GM18498 (cell line): ENCODE measurements at regions not wholly inside any gene's neighbourhood (a gene's known extent, or its start where the extent isn't known, plus 50 kb on each side); places are given as distances from the start of the nearest gene placed in this dataset.

ENCODE experiments used
- ATAC-seq: cut with Tn5 transposase; IDR thresholded peaks from one replicate; pipeline ENCODE4 v1.9.1; 2021; ENCODE audit warnings: mild to moderate bottlenecking, moderate library complexity; ENCODE audit not compliant: unreplicated experiment

DNA sequence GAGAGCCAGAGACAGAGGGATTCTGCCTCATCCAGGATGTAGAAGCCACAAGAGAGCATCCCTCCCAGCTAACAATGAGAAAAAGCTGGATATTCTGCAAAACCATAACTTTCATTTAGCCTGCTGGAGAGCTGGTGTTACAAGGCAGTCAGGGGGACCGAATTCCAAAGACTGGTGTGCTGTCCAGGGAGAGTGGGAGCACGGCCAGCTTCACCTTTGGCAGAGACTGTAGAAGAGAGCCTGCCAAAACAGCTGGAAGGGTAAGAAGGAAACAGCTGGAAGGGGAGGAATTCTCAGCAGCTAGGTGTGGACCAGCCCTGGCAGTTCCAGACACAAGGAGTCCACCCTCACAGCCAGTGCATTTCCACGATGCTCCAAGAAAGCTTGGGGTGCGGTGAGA lies 109.9 kb upstream of the LINGO1 start:
- ATAC-seq, result no peak

DNA sequence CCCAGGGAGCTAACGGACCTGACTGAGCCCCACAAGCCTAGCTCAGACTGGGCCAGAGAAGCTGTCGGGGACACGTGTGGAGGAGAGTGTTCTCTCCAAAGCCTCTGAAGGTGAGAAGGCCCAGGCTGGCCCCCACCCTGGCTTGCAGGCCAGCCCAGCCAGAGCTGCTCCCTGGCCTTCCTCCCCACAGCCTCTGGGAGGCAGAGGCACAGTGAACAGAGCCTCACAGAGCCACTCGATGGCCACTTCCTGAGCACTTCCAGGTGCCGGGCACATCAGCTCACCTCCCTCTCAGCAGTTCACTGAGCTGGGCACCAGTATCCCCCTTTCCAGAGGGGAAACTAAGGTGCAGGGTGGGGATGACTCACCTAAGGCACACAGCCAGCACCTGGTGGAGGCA lies 109.4 kb upstream of the LINGO1 start:
- no peak for ATAC-seq

DNA sequence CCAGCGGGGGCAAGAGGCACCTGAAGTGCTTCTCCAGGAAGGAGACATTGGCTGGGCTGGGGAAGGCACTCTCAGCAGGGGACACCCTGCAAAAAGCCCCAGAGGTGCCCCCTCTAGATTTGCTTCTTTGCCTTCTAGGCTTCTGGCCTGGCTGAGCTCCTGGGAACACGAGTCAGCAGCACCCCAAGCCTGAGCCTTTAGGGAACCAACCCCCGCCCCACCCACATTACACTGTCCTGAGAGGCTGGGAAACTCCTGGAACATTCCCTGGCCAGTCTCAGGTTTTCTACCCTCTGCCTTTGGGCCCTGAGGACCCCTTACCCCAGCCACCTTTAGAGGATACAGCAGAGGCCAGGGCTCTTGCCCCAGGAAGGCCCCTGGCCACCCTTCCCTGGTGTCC lies 108.4 kb upstream of the LINGO1 start:
- no peak for ATAC-seq

DNA sequence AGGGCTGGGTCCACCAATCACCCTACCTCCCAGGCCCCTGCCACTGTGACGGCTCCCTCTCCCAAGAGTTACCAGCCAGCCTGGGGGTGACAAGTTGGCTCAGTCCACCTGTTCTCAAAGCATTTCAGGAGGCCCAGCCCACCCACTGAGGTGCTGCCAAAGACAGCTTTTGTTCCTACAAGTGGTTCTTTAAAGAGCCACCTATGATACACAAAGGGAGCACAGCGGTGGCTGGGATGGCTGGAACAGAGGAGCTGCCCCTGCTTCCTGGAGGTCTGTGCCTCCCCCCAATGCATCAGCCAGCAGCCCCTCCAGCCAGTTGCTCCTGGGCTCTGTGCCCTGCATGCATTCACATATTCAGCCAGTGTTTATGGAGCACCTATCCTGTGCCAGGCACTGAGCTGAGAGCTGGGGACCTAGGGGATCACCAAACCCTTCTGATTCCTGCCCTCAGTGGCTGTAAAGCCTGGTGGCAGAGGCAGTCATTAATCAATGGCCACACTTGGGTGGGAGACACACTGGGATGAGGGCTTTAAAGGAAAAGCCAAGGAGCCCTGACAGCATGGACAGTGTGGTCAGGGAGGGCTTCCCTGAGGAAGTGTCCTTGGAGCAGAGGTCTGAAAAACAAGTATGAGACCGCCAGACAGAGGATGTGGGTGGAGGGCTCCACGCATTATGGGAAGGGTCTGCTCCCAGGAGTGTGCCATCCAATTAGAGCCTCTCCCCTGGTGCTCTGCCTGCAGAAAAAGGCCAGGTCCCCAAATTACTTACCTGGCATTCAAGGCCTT lies 107.1 kb upstream of the LINGO1 start:
- no peak for ATAC-seq

DNA sequence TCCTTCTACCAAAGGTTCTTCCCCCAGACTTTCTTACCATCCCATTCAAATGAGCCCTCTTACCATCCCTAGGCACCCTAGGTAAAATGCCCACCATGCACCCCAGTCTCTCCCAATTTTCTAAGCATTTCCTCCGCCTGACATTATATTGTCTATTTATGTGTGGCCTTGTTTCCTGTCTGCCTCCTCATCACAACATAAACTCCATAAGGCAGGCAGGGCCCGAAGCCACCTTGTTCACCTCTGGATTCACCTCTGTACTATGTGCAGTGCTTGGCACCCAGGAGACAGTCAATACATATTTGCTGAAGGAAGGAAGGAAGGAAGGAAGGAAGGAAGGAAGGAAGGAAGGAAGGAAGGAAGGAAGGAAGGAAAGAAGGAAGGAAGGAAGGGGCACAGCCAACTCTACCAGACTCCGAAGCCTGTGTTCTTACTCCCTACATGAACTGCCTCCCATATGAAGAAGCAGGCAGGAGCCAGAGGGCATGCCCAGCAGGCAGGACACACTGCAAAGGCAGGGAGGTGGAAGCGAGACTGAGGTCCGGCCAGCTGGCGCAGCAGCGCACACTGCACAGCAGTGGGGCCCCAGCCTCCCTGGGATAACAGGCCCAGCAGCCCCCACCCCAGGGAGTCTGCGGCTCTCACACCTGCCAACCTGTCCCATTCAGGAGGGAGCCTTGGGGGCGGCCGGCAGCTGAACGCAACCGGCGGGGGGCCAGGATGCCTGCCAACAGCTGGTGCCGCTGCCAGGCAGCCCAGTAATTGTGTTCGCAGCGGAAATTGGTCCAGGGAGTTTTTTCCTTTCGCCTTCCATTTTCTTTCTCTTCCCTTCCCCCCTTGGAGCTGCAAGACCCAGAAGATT lies 106.0 kb upstream of the LINGO1 start:
- ATAC-seq, result no peak

DNA sequence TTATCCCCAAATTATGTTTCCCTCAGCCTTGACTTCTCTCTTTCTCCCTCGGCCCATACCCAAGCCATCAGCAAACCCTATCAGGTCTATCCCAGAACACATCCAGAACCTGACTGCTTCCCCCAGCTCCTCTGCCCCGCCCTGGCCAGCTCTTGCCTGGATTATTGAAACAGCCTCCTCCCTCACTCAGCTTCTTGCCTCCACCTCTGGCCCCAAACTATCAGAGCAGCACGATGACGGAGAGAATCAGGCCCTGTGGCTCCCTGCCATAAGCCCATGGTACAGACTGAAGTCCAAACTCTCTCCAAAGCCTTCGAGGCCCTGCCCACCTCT lies 105.3 kb upstream of the LINGO1 start:
- ATAC-seq, result no peak

DNA sequence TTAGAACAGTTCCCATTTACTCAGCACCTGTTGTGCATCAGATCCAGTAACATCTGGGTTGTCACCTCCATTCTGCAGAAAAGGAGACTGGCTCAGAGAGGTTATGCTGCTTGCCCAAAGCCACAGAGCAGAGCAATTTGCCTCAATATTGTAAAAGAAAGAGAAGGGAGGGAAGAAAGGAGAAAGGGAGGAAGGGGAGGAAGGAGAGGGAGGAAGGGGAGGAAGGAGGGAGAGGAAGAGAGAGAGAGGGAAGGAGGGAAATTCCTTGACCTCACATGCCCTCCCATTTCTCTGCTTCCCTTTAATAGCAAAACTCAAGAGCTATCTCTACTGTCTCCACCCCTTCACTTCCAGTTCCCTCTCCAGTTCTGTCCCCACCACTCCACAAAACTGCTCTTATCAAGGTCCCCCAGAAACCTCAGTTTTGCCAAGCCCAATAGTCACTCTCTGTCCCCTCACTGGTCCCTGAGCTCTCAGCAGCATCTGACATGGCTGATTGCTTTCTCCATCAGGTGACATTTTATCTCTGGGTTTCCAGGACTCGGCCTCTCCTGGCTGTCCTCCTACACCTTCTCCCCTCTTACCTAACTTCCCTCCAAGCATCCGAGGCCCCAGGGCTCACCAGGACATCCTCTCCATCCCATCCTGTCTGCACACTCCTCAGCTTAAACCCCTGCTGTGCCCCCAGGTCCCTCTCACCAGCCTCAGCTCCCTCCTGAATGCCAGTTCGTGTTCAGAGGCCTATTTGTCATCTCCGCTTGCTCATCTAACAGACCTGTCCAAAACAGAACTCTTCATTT lies 104.7 kb upstream of the LINGO1 start:
- ATAC-seq, result no peak

DNA sequence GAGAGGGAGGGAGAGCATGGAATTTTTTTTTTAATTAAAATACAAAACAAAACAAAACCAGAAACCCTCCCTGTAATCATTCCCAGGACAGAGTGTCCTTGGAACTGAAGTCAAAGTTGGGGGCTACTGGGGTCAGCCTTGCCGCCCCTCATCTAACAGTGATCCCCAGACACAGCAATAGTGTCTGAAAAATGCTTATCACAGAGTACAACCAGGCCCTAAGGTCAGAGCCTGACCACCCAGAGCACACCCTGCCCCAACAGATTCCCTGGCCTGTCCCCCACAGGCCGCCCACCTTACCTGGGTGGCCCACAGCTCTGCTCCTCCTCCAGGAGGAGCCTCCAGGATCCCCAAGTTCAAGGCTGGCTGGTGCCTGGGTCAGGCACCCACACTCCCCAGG lies 101.6 kb upstream of the LINGO1 start:
- ATAC-seq, result no peak

DNA sequence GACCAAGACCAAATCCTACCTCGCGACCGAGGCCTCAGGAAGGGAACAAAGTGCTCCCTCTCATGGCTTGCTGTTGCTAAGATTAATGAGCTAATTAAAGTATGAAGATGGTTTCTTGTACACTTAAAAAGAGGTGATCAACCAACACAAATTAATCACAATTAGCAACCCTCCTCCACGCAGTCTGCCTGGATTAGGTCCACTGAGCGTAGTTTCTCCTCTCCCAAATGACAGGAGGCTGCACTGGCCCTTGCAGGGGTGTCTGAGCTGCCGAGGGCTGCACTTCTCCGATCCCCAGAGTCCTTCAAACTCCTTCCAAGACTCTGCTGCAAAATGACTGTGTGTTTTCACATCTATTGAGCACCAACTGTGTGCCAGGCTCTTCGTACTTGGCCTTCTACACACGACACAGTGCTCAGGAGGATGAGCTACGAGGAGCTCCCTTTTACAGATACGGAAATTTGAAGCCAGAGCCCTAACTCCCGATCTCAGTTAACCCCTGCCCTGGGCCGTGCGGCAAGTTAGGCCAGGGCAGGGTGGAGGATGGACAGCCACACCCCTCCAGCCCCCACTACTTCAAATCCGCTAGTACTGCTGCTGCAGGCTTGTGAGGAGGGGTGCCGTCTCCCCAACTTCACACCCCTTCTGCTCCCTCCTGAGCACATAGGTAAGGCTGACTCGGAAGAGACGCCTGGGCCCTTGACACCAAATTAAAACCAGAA lies 101.0 kb upstream of the LINGO1 start:
- no peak for ATAC-seq

DNA sequence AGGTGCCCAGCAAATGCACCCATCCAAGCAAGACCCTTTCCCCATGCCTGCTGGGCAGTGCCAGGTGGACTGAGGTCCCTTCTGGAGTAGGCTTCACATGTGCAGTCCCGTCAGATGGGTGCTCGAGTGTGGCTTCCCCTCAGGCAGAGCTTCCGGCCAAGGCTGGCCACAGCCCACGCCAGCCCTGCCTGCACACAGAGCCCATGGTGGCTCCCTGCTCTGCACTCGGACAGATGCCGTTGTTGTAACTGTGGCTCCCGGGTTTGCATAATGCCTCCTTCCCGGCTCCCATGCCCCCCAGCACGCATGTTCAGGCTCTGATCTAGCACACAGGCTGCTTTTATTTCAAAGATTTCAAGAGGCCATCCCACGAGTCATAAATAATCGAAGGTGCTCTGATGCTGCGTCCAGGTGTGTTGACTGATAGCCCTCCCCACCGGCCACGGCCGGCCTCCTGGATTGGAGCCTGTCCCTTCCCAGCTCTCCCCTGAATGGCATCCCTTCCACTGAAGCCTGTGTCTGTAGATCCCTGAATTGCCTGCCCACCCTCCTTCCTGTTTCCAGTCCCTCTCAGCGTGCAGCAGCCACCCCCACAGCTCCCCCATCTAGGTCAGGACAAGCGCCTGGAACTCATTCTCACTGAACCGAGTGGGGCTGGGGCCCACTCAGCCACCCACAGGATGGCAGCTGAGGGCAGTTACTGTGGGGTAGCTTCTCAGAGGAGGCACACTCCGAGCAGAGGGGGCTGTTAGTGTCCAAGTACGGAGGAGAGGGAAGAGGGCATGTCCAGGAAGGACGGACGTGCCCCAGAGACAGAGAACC lies 100.0 kb upstream of the LINGO1 start:
- no peak for ATAC-seq

DNA sequence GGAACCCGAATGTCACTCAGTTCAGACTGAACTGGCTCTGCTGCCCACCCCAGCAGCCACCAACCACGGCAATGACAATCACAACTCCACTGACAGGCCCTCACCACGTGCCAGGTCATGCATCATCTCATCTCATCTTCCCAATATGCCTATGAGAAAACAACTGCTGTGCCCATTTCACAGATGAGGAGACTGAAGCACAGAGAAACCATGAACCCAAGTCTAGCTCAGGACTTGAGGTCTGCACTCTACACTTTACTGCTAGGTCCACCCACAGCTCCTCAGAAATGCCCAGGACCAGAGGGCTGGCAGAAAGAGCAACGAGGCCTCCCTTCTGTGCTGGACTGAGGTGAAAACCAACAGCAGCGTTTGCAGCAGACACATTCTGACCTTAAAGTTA lies 99.2 kb upstream of the LINGO1 start:
- no peak for ATAC-seq

DNA sequence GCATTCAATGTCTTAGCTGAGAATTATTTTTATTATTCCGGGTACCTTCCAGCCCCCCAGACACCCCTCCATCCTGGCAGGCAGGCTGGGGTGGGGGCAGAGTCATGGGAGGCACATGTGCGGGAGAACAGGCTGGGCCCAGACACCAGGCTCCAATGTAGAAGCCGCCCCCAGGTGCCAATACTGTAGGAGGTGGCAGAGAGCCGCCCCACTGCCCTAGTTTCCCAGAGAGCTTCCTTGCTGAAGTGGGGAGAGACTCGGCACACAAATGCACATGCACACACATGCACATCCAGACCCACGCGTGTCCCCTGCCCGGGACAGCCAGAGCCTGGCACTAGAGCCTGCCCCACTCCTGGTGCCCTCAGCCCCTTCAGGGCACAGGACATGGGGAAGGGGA lies 98.4 kb upstream of the LINGO1 start:
- ATAC-seq, result no peak

DNA sequence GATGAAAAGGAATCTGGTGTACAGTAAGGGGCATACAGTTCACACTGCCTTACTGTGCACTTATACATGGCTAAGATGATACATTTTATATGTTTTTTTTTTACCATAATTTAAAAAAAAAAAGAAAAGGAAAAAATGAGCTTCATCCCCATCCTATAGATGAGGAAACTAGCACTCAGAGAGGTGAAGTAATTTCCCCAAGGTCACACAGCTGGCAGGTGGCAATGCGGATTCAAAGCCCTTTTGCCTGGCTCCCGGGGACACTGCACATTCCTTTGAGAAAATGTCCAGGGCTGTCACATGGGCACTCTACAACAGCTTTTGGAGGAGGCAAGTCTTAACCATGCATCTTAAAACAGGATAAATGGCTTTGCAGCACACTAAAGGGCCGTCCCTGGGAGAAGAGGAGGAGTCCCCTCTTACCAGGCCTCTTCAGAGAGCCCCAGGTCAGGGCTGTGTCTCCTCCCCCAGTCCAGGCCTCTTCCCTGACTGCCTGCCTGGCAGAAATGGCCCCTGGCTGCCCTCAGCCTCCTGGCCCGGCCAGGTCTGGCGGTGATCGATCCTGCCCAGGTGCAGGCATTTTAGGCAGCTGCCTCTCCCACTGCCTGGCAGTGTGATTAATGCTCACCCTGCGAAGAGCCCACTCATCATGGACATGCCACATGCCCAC lies 95.1 kb upstream of the LINGO1 start:
- ATAC-seq, result no peak

DNA sequence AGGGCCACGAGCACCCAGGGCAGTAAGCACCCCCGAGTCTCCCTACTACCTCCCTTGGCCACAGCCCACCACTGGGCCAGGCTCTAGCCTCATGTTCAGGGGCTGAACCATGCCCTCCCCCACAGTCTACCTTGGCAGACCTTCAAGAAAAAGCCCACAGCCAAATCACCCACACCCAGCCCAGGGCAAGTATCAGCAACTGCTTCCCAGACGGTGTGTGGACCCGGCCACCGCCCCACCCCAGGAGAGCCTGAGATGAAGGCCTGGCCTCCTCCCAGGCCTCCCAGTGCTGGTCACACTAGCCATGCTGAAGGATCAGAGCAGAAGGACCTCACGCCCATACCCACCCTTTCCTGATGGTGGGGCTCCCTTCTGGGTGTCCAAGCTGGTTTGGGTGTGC lies 92.0 kb upstream of the LINGO1 start:
- ATAC-seq, result no peak

DNA sequence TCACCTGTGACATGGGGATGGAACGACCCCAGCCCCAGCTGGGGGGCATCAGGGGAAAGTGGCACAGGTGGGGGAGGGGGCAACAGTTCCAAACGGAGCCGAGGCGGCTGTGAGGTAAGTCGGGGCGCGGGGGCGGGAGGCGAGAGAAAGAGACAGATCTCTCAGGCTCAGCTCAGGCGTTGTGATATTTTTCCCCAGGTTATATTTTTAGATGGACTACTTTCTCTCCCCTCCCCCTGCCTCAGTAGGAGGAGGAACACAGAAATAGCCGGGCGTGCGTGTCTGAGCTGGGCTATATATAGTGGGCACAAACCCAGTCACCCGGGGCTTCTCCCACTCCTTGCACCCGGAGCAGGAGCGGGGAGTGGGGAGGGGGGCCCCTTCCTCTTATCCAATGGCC lies 91.0 kb upstream of the LINGO1 start:
- no peak for ATAC-seq

DNA sequence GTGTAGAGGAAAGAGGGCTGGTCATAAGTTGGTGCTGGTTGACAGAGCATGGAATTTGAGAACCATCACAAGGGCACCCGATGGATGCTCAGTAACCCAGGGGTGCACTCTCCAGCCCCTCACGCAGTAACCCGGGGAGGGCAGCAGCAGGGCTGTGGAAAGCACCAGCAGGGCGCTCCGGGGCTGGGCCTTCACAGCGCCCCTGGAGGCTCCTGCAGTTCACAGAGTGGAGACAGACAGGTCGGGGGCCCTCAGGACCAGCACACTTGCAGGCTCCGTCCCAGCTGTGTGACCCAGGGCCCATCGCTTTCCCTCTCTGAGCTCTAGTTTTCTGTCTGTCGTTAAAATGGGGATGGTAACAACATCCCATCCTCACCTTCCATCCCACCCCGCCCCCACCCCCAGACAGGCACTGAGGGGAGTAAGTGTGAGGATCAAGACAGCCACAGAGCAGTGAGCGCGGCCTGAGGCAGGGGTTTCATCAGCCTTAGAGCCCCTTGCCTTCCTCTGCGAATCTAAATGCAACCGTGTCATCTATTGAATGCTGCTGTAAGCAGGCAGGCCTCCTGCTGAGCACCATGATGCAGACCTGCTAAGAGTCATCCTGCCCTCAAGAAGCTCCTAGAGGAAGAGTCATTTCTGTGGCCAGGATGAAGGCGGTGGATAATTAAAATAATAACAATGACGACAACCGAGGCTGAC lies 90.2 kb upstream of the LINGO1 start:
- no peak for ATAC-seq

DNA sequence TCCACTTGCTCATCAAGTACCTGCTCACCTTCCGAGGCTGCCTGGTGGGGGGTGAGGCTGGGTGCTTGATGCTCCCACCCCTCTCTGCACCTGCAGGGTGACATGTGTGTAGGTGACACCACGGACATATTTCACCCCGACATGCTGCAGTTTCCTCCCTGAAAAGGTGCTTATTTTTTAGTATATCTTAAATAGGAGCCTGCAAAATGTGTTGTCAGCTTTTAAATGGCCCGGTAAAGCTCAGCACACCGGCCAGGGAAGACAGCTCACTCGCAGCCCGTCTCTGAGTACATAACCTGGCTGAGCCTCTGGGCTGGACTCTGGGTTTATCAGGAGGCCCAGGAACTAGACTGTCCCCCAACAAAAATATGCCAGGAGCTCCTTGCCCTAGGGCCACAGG lies 89.3 kb upstream of the LINGO1 start:
- no peak for ATAC-seq

DNA sequence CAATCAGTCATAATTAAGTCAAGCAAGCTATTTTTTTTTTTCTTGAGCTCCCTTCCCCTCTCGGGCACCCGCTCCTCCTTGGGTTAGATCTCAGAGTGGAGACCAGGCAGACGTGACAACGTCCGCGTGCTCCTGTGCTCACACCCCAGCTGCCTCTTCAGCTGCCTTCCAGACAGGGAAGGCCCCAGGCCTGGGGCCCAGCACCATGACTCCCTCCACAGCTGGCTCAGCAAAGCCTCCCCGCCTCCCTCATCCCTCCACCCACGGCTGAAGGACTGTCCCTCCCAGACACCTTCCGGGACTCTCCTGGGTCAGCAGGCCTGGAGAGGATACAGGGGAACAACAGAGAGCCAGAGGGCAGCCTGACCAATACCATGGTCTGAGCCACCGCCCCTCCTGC lies 87.9 kb upstream of the LINGO1 start:
- no peak for ATAC-seq

DNA sequence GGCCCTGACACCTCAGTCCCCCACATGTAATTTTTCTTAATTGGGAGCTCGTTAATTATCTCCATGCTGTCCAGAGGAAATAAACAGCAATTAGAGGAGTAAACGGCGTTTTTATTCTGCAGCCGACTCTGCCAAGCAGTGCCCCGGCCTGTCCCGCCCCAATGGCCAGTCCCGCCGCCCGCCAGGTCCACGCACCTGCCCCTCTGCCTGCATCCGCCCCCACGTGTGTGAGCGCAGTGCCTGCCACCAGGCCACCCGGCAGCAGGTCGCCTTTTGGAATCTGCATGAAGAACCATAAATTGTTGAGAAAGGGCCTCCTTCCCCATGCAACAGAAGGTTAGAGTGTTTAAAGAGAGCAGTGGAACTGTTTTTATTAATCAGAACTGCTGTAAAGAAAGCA lies 87.5 kb upstream of the LINGO1 start:
- no peak for ATAC-seq
